A549 (cell line): ENCODE measurements at regions not wholly inside any gene's neighbourhood (a gene's known extent, or its start where the extent isn't known, plus 50 kb on each side); places are given as distances from the start of the nearest gene placed in this dataset.
"Not testable (repeated sequence)": the region's sequence is repeated elsewhere in the genome, so short reads cannot be mapped to it uniquely, and the experiment has no call there.

Experiments used
- ATAC-seq, 2 experiments: fragments of 200-7000 bp in 1 of 2; fragments of >200 bp in 1 of 2; cut with Nextera tagmentation in 1 of 2; cut with Tn5 transposase in 1 of 2; 3 replicates each; pipeline versions ENCODE4 v1.8.0 to v1.9.1; 2018 to 2020; ENCODE audit warnings: mild to moderate bottlenecking in 1 of 2, moderate library complexity in 1 of 2
- CTCF ChIA-PET: fragments of 300-600 bp; sonication (Branson Sonifier 250); formaldehyde crosslinking; extraction: SDS; loops from one replicate; lab custom pipeline; 2021; ENCODE audit warnings: antibody characterized with exemption, inconsistent platforms; lab: Yijun Ruan, JAX
- POLR2A ChIA-PET: fragments of 350-600 bp; formaldehyde crosslinking; extraction: SDS; loops from one replicate; lab custom pipeline; 2021; ENCODE audit warnings: antibody characterized with exemption, inconsistent platforms; lab: Yijun Ruan, JAX
- DNase-seq, 2 experiments: peaks; one replicate each; pipeline versions ENCODE4 v3.0.0 to v3.0.0-alpha.2; 2011 to 2016; ENCODE audit warnings: low read depth in 1 of 2, low spot score in 1 of 2
- FAIRE-seq: peaks from 2 replicates; lab custom pipeline; 2011; peaks lifted over from hg19 to GRCh38; lab: Jason Lieb, UNC
- H3K27ac ChIP-seq, 2 experiments: fragments of >200 bp; sonication (Bioruptor Twin); formaldehyde crosslinking; 3 replicates each; pipeline ENCODE4 v1.5.1; 2016 to 2017
- H3K4me1 ChIP-seq: fragments of >200 bp; sonication (Bioruptor Twin); formaldehyde crosslinking; 3 replicates; pipeline ENCODE4 v1.6.1; 2016
- H3K4me2 ChIP-seq: fragments of >200 bp; sonication (Bioruptor Twin); formaldehyde crosslinking; 3 replicates; pipeline ENCODE4 v1.6.1; 2016
- H3K4me3 ChIP-seq: fragments of >200 bp; sonication (Bioruptor Twin); formaldehyde crosslinking; 3 replicates; pipeline ENCODE4 v1.5.1; 2016
- H3K9me3 ChIP-seq: fragments of >200 bp; sonication (Bioruptor Twin); formaldehyde crosslinking; 3 replicates; pipeline ENCODE4 v1.6.1; 2016
- EP300 ChIP-seq, 2 experiments: fragments of >200 bp; sonication (Bioruptor Twin); formaldehyde crosslinking; IDR thresholded peaks; 2 replicates in 1 of 2; 3 replicates in 1 of 2; pipeline ENCODE4 v1.6.1; 2016 to 2017
- FOXS1 ChIP-seq: fragments of 250-450 bp; sonication (Bioruptor Pico); IDR thresholded peaks from 2 replicates; pipeline ENCODE4 v1.5.0; 2020; ENCODE audit warnings: mild to moderate bottlenecking, moderate library complexity
- JUN ChIP-seq, 2 experiments: fragments of >200 bp; sonication (Bioruptor Twin); formaldehyde crosslinking; IDR thresholded peaks; 2 replicates in 1 of 2; 3 replicates in 1 of 2; pipeline ENCODE4 v1.6.1; 2016 to 2017
- WGBS: methylation state at CpG from one replicate; pipeline ENCODE4 v1.1.6; 2017; ENCODE audit errors: missing lambda C conversion rate; 5-methylcytosine and 5-hydroxymethylcytosine counted together
- TF ChIP-seq, protein P1 (sequence below): IDR thresholded peaks from 2 replicates; pipeline ENCODE4 v1.6.1; 2012; ENCODE audit warnings: low read depth, borderline replicate concordance

DNA sequence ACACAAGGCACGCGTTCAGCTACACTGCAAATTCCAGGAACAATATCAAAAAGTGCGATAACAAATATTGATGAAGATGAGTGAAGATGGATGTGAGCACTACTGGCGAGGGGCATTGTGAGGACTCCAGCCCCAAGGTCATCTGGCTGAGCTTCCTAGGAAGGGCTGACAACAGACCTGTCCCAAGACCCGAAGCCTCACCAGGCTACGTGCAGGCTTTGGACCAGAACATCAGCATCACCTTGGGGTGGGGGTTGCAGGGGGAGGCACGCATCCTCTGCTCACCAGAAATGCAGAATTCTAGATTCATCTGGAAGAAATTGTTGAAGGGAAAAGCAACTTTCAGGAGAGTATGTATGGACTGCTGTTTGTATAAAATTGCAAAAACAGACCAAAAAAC is 386.3 kb upstream of the DEFB115 start:
- POLR2A ChIA-PET, CTCF ChIA-PET, H3K27ac ChIP-seq, H3K4me1 ChIP-seq, H3K4me3 ChIP-seq, FAIRE-seq, ATAC-seq, H3K9me3 ChIP-seq, H3K4me2 ChIP-seq, DNase-seq: not testable (repeated sequence)
- WGBS: 40% methylated on average over 7 of the region's 7 CpGs

DNA sequence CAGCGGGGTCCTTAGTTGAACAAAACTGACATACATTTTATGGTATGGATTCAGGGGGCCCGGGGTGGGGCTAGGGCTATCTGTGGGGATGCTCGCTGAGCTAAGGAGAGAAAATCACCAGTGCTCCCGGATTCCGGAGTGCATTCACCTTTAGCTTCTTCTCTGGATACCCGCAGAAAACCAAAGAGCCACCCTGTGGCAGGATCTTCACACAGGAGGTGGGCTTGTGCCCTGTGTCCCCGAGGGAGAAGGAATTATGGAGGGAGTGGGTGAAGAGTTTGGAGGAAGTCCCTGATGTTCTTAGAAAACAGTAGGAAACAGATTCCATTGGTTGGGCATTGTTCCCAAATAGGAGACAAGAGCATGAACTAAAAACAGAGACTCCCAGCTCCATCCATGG is 385.2 kb upstream of the DEFB115 start:
- CTCF ChIA-PET, H3K4me3 ChIP-seq, POLR2A ChIA-PET, H3K4me1 ChIP-seq, H3K27ac ChIP-seq, H3K9me3 ChIP-seq, DNase-seq, H3K4me2 ChIP-seq, FAIRE-seq, ATAC-seq: not testable (repeated sequence)
- whole genome bisulfite sequencing: 20% methylated on average over 7 of the region's 7 CpGs

DNA sequence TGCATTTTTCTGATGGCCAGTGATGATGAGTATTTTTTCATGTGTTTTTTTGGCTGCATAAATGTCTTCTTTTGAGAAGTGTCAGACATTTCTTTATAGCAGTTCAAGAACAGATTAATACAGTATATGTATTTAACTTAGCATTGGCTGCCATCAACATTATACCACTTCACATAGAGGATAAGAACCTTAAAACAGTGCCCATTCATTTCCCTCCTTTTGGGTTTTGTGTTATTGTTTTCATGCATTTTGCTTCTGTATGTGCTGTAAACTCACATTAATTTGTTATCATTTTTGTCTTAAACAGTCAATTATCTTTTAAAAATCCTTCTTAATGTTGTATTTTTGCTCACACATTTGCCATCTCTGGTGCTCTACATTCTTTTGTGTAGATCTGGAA is 381.6 kb upstream of the DEFB115 start:
- FAIRE-seq: not testable (repeated sequence)

DNA sequence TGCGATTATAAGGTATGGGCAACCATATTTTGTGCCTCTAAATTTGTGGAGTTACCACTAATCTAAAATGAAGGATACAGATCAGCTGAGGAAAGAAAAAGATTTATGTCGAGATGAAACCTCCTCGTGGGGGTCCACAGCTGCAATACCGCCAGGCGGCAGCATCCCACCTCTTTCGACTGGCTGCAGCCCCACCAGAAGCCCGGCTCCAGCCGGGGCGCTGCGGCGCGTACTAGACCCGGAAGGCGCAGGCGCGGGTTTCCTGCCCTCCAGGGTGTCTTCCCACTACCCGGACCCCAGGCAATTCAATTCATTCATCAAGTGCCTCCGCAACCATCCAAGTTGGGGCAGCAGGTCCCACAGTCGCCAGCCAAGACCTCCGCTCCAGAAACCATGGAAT is 366.1 kb upstream of the DEFB115 start:
- H3K4me1 ChIP-seq, H3K4me2 ChIP-seq, DNase-seq, FAIRE-seq, H3K4me3 ChIP-seq, CTCF ChIA-PET, POLR2A ChIA-PET, H3K27ac ChIP-seq, ATAC-seq, H3K9me3 ChIP-seq: not testable (repeated sequence)
- WGBS: 71% methylated on average over 17 of the region's 20 CpGs

More for the DNA sequence above, 381.6 kb upstream of the DEFB115 start:
- H3K4me3 ChIP-seq, H3K9me3 ChIP-seq, H3K4me1 ChIP-seq, DNase-seq, ATAC-seq, CTCF ChIA-PET, H3K27ac ChIP-seq, POLR2A ChIA-PET, H3K4me2 ChIP-seq: not testable (repeated sequence)

DNA sequence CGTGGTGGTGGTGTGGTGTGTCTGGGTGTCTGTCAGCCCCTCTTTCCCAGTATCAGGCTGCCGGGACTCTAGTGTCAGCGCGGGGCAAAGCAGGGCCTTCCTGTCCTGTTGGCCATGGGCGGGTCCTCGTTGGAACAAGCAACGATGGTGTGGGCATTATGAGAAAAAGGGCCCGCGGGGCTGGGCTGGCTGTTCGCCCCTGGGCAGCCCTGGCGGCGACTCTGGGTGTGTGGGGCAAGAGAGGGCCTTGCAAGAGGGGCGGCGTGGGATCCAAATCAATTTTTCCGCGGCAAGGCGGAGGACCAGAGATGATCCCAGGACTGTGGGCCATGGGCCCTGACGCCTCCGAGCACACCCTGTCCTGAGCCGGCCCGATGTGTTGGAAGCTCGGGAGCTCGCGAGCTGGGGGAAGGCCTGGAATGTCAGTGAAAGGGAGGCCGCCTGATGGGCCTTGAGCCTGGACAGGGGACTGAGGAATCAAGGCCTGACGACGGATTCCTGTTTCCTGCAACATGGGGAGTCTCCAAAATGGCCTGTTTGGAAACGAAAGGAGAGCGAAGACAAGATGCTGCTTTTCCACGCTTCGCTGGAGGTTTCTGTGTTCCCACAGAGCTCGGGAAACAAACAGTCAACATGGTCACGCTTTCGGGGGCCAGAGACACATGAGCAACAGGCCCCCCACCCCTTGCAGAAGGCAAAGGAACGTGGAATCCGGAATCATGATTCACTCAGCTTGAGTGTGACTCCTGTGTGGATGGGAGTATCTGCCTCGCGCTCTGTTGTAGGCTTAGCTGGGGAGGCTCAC is 364.7 kb upstream of the DEFB115 start:
- Histone ChIP-seq H3K9me3 (no peaks in the 10 kb centered on the region), H3K27ac (no peak overlapping the region), H3K4me2 (no peak overlapping the region), H3K4me3 (no peak overlapping the region), H3K4me1 (no peaks in the 10 kb centered on the region)
- ChIA-PET POLR2A (no interaction called here), CTCF (no interaction called here)
- FAIRE-seq: no peak
- ATAC-seq: no peak
- DNase-seq: no peak
- TF ChIP-seq JUN (IDR thresholded peaks at IDR 0.05): no peak
- TF ChIP-seq EP300 (IDR thresholded peaks at IDR 0.05): no peak
- no peak for TF ChIP-seq FOXS1
- TF ChIP-seq, protein P1, sequence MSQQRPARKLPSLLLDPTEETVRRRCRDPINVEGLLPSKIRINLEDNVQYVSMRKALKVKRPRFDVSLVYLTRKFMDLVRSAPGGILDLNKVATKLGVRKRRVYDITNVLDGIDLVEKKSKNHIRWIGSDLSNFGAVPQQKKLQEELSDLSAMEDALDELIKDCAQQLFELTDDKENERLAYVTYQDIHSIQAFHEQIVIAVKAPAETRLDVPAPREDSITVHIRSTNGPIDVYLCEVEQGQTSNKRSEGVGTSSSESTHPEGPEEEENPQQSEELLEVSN: no peak
- whole genome bisulfite sequencing: 85% methylated on average over 37 of the region's 38 CpGs

DNA sequence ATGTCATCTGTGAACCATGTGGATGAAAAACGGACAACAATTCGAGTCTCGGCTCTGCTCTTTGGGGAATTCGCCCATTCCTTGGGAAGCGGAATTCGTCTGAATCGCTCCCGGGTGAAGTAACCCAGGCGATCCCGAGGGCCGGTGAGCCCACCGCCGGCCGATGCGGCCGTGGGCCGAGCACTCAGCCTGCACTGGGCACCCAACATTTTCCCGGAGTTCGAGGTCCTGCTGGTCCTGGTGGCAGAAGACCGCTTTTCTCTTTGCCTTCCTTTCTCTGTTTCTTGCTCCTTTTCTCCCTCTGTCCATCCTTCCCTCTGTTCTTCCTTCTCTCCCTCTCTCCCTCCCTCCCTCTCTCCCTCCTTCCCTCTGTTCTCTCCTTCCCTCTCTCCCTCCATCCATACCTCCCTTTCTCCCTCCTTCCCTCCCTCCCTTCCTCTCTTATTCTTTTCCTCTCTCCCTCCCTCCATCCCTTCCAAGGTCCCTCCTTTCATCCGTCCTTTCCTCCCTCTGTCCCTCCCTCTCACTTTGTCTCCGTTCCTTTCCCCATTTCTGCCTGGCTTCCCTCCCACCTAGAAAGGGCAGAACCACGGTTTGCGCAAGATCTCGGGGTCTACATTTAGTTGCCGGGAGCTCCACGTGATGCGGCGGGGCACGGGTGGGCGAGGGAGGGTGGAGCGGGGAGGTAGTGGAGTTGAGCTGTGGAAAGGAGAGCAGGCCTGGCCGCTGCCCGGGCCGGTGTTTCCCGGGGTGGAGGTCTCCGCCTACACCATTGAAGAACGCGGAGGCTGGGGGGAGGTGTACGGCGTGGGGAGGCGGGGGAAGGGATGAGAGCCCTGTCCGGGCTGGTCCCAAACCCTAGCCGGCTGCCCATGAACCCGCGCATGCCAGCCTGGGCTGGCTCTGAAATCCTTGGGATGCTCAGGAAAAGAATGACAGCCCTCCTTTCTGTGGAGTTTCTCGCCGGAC is 363.8 kb upstream of the DEFB115 start:
- 84% methylated on average over 30 of the region's 48 CpGs for WGBS
- CTCF ChIA-PET, H3K4me3 ChIP-seq, POLR2A ChIA-PET, H3K4me2 ChIP-seq, H3K4me1 ChIP-seq, H3K27ac ChIP-seq, FAIRE-seq, ATAC-seq, H3K9me3 ChIP-seq, DNase-seq: not testable (repeated sequence)

DNA sequence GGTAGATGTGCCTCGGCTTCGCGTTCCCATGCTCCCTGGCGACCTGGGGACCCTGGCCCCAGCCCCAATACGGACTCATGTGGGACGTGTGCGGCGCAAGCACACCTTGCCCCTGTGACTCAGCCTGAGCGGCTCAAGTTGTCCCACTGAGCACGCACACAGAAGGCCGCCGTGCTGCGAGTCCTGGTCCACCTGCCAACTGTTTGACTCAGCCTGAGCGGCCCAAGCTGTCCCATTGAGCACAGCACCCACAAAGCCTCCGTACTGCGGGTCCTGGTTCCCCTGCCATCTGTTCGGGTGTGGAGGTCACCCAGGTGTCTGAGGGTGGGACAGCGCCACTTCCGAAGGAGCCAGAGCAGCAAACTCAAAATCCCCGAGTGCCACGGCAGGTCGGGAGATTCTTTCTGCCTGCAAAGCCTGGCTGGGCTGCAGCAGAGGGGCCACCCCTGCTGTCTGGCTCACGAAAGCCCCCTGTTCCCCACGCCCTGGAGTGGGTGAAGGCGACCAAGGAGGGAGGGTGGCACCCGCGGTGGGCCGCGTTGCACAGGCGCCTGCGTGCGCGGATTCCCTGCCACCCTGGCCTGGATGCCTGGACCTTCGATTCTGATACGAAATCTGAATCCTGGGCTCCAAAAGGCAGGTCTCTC is 362.6 kb upstream of the DEFB115 start:
- H3K9me3 ChIP-seq, H3K4me1 ChIP-seq, DNase-seq, POLR2A ChIA-PET, H3K4me2 ChIP-seq, H3K4me3 ChIP-seq, FAIRE-seq, ATAC-seq, CTCF ChIA-PET, H3K27ac ChIP-seq: not testable (repeated sequence)
- WGBS: 83% methylated on average over 30 of the region's 35 CpGs

DNA sequence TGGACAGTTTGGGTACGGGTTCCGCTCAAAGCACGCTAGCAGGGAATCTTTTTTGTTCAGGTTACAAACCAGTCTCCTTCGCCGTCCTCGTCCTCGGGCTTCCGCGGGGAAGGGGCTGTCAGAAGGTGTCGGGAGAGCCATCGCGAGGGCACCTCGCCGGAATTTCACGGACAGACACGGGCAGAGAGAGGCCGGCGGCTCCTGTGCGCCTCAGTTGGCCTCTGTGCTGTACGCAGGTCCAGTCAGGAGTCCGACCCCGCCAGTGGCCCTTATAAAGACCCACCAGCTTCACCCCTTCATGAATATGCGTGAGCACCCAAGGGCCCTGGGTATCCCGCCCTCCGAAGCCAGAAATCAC is 362.1 kb upstream of the DEFB115 start:
- H3K4me2 ChIP-seq, H3K27ac ChIP-seq, FAIRE-seq, ATAC-seq, H3K4me3 ChIP-seq, H3K9me3 ChIP-seq, POLR2A ChIA-PET, H3K4me1 ChIP-seq, CTCF ChIA-PET, DNase-seq: not testable (repeated sequence)
- WGBS: 82% methylated on average over 9 of the region's 25 CpGs

DNA sequence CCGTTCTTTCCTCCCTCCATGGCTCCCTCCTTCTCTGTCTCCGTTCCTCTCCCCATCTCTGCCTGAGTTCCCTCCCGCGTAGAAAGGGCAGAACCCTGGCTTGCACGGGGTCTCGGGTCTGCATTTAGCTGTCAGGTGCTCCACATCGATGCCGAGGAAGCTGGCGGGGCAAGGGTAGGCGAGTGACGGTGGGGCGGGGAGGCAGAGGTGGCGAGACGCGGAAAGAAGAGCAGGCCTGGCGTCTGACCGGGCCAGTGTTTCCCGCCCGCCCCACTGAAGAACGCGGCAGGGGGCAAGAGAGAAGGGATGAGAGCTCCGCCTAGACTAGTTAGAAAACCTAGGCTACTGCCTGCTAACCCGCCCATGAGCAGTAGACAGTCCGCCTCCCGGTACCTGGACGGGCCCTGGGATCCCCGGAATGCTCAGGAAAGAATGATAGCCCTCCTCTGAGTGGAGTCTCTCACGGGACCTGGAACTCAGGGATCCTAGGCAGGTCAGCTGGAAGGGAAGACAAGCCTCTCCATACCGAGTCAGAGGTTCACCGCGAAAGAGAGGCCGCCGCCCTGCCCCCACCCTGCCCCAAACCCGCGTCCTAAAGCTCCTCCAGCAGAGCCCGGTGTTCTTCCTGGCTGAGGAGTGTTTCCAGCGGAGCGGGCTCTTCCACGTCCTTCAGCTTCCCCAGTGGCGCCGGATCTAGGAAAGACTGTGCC is 357.9 kb upstream of the DEFB115 start:
- ATAC-seq, H3K4me1 ChIP-seq, H3K9me3 ChIP-seq, FAIRE-seq, DNase-seq, CTCF ChIA-PET, H3K27ac ChIP-seq, POLR2A ChIA-PET, H3K4me3 ChIP-seq, H3K4me2 ChIP-seq: not testable (repeated sequence)
- 77% methylated on average over 27 of the region's 41 CpGs for WGBS
